Spleen (tissue), 11 donors: ENCODE measurements at regions not wholly inside any gene's neighbourhood (a gene's known extent, or its start where the extent isn't known, plus 50 kb on each side); places are given as distances from the start of the nearest gene placed in this dataset.

Experiments used
- DNase-seq: peaks from one replicate; pipeline ENCODE4 v3.0.0-alpha.2; 2020
- H3K27ac ChIP-seq, 8 donors: fragments of 200-600 bp; sonication (generic) in 7 of 8; 1 replicate in 4 of 8; 2 replicates in 4 of 8; pipeline versions ENCODE4 v1.5.0 to v1.8.0; 2016 to 2021; ENCODE audit warnings: inconsistent platforms in 4 of 8, mild to moderate bottlenecking in 4 of 8, moderate library complexity in 1 of 8
- H3K27me3 ChIP-seq, 7 donors: fragments of 200-600 bp; sonication (generic) in 6 of 7; replicated peaks in 1 of 7; 1 replicate in 4 of 7; 2 replicates in 3 of 7; pipeline versions ENCODE4 v1.5.0 to v1.8.0; 2016 to 2021; ENCODE audit warnings: inconsistent platforms in 3 of 7, mild to moderate bottlenecking in 1 of 7
- H3K36me3 ChIP-seq, 6 donors: fragments of 200-600 bp; sonication (generic) in 5 of 6; 1 replicate in 4 of 6; 2 replicates in 2 of 6; pipeline versions ENCODE4 v1.5.0 to v1.8.0; 2016 to 2021; ENCODE audit warnings: inconsistent platforms in 2 of 6
- H3K4me1 ChIP-seq, 6 donors: fragments of 200-600 bp; sonication (generic) in 5 of 6; 1 replicate in 3 of 6; 2 replicates in 3 of 6; pipeline versions ENCODE4 v1.5.0 to v1.8.0; 2016 to 2021; ENCODE audit warnings: inconsistent platforms in 3 of 6
- H3K4me3 ChIP-seq, 8 donors: fragments of 200-600 bp; sonication (generic) in 7 of 8; 1 replicate in 4 of 8; 2 replicates in 4 of 8; pipeline versions ENCODE4 v1.5.0 to v1.8.0; 2016 to 2021; ENCODE audit warnings: inconsistent platforms in 4 of 8, mild to moderate bottlenecking in 4 of 8, moderate library complexity in 2 of 8
- H3K9me3 ChIP-seq, 8 donors: fragments of 200-600 bp; sonication (generic) in 7 of 8; 1 replicate in 4 of 8; 2 replicates in 4 of 8; pipeline versions ENCODE4 v1.5.0 to v1.8.0; 2016 to 2021; ENCODE audit warnings: inconsistent platforms in 4 of 8
- POLR2A ChIP-seq, 3 donors: fragments of 450-650 bp; IDR thresholded peaks; one replicate each; pipeline ENCODE4 v1.5.1; 2017; ENCODE audit warnings: antibody characterized with exemption in 3 of 3, mild to moderate bottlenecking in 1 of 3
- POLR2AphosphoS5 ChIP-seq, 3 donors: sonication (generic); formaldehyde crosslinking; IDR thresholded peaks; one replicate each; pipeline ENCODE4 v1.5.1; 2017; ENCODE audit warnings: antibody characterized with exemption in 3 of 3
- WGBS, 5 donors: extraction: QIAGEN DNeasy Blood & Tissue Kit in 3 of 5; methylation state at CpG; one replicate each; pipeline versions ENCODE4 v1.1.5 to v1.1.7; 2013 to 2018; 5-methylcytosine and 5-hydroxymethylcytosine counted together
- intact Hi-C: fragments of 100-400 bp; cut with DNase I; formaldehyde crosslinking; loops from one replicate; pipeline ENCODE4 v1.15.0; 2023; ENCODE audit warnings: low total_unique reads
- TF ChIP-seq, protein P1 (sequence below), 11 experiments: fragments of 200-600 bp in 7 of 11; fragments of 450-650 bp in 4 of 11; sonication (generic) in 4 of 11; IDR thresholded peaks in 8 of 11; conservative IDR thresholded peaks in 3 of 11; 1 replicate in 7 of 11; 2 replicates in 4 of 11; pipeline versions ENCODE4 v1.4.0 to v1.8.0; 2016 to 2021; ENCODE audit warnings: antibody characterized with exemption in 11 of 11, inconsistent platforms in 4 of 11, mild to moderate bottlenecking in 1 of 11
- donor health status: healthy with polysubstance abuse.
- donor health status: DM: no; HTN: no; CAD: no; lungs with moderate emphysema.
- donor health status: DM: no; HTN: no; CAD: no.
- donor health status: Bipolar disorder and iron deficiency.
- donor health status: healthy.
- donor health status: DM: no; HTN: no; CAD: no.
- donor health status: DM: yes; HTN: yes; CAD: no.

DNA sequence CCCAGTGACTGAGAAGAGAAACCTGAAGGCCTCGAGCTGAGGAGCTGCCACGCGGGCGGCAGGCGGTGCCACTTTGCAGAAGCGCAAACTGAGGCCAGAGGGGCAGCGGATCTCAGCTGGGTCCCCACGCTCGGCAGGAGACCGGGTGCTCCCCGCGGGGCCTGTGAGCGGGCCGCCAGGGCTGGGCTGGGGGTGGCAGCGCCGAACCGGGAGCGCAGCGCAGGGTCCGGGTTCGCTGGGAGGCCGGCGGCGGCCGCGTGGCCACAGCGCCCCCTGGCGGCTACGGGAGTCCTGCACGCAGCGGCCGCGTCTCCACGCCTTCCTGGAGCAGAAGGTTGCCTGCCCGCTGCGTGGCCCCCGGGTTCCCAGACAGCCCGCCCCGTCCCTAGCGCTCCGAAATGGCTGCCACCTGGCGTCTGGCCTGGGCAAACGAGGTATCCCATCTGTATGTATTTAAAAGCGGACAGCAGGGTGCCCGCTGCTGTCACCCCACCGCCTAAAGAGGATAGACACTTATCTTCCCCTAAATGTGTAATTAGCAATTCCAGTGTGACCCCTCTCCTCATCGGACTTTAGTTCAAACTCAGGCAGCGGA lies 96.1 kb upstream of the CDH5 start:
- TF ChIP-seq, protein P1, sequence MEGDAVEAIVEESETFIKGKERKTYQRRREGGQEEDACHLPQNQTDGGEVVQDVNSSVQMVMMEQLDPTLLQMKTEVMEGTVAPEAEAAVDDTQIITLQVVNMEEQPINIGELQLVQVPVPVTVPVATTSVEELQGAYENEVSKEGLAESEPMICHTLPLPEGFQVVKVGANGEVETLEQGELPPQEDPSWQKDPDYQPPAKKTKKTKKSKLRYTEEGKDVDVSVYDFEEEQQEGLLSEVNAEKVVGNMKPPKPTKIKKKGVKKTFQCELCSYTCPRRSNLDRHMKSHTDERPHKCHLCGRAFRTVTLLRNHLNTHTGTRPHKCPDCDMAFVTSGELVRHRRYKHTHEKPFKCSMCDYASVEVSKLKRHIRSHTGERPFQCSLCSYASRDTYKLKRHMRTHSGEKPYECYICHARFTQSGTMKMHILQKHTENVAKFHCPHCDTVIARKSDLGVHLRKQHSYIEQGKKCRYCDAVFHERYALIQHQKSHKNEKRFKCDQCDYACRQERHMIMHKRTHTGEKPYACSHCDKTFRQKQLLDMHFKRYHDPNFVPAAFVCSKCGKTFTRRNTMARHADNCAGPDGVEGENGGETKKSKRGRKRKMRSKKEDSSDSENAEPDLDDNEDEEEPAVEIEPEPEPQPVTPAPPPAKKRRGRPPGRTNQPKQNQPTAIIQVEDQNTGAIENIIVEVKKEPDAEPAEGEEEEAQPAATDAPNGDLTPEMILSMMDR (IDR thresholded peaks at IDR 0.05 in 8 of 11, conservative IDR thresholded peaks at IDR 0.05 in 3 of 11), result peak; percentile 47 to 97 (median 93)
- TF ChIP-seq POLR2AphosphoS5 (IDR thresholded peaks at IDR 0.05), result peak in 2 of 3 donors; percentile 44 to 45
- TF ChIP-seq POLR2A (IDR thresholded peaks at IDR 0.05), result no peak
- Histone ChIP-seq H3K4me3 (peak overlapping the region in 4 of 8 donors; percentile 24 to 60 (median 28)), H3K27me3 (peaks cover 0 to 66% (median 8%) of the 10 kb centered on the region in 7 donors), H3K27ac (peak overlapping the region in 7 of 8 donors; percentile 25 to 75 (median 65)), H3K36me3 (no peaks in the 10 kb centered on the region), H3K4me1 (peaks cover 0 to 34% (median 12%) of the 10 kb centered on the region in 6 donors), H3K9me3 (no peaks in the 10 kb centered on the region)
- intact Hi-C loops, result loop anchor here (5.0 kb wide), 1 partner anchor 398 kb away; no protein-coding TSS in a partner anchor
- WGBS, 5 donors, result 11 to 34% (median 13%) methylated on average over 13 to 48 of the region's 48 CpGs
- DNase-seq, result peak; percentile 94

DNA sequence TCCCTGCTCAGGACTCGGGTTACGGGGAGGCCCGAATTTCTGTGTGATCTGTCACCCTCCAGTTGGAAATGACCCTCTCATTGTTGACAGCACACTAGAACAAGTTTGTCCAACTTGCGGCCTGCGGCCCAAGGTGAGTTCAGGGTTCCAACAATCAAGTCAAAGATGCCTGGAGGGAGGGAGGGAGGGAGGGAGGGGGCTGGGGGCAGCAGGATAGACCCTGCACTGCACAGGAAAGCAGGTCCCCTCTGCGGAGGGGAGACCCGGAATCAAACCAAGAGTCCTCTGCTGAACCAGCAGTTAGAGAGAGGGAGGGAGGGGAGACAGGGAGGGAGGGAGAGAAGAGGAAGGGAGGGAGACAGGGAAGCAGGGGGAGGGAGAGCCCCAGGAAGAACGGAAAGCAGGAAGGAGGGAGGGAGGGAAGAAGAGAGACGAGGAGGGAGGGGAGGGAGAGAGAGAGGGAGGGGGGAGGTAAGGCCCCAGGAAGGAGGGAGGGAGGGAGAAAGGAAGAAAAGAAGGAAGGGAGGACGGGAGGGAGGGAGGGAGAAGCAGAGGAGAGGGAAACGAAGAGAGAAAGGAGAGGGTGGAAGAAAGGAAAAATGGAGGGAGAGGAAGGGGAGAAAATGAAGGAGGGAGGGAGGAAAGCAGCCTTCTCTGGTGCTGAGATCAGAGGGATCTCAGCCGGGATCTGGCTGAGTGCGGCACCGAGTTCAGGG lies 96.7 kb upstream of the CDH5 start:
- Histone ChIP-seq H3K27me3 (peaks cover 0 to 72% (median 8%) of the 10 kb centered on the region in 7 donors), H3K4me3 (peak overlapping the region in 4 of 8 donors; percentile 24 to 60 (median 28)), H3K4me1 (peaks cover 0 to 34% (median 12%) of the 10 kb centered on the region in 6 donors), H3K9me3 (no peaks in the 10 kb centered on the region), H3K27ac (peak overlapping the region in 7 of 8 donors; percentile 25 to 75 (median 65)), H3K36me3 (no peaks in the 10 kb centered on the region)
- intact Hi-C loops, result loop anchor here (5.0 kb wide), 1 partner anchor 397 kb away; no protein-coding TSS in a partner anchor
- WGBS, 5 donors, result 45 to 57% (median 51%) methylated on average over 14 of the region's 14 CpGs
- DNase-seq, result no peak
- TF ChIP-seq POLR2AphosphoS5 (IDR thresholded peaks at IDR 0.05) (no peak), POLR2A (IDR thresholded peaks at IDR 0.05) (no peak)
- TF ChIP-seq, protein P1 (IDR thresholded peaks at IDR 0.05 in 8 of 11, conservative IDR thresholded peaks at IDR 0.05 in 3 of 11), result no peak

DNA sequence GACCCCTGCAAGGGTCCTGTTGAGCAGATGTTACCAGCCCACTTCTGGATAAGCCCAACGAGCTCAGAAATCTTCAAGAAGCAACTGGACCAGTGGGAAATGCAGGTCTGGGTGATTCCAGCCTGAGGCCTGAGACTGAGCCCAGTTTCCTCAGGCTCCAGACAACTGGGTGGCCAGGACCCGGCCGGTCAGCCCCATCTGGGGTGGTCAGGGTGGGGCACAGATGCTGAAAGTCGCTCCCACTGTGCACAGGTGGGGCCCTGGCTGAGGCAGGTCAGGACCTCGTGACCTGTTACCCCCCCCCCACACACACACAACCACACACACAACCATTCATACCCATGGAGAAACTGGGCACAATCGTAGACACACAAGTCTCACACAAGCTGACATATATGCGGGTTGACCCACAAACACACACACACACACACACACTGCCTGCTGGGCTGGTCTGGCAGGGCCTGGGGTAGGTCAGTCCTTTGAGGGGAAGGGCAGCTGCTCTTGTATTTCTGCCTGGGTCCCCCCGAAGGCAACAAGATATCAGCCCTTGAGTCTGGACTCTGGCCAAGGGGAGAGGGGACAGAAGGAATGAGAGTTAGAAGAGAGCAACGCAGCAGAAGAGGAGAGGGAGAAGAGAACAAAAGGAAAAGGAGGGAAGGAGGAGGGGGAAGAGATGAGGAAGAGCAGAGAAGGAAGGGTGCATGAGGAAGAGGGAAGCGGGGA lies 99.0 kb upstream of the CDH5 start:
- H3K9me3 ChIP-seq, result no peaks in the 10 kb centered on the region
- intact Hi-C loops, result no loop called here
- DNase-seq, result no peak
- no peaks in the 10 kb centered on the region for H3K36me3 ChIP-seq
- H3K27me3 ChIP-seq, result peaks cover 0 to 66% (median 8%) of the 10 kb centered on the region in 7 donors
- 73 to 86% (median 82%) methylated on average over 9 to 10 of the region's 10 CpGs for WGBS, 5 donors
- no peak overlapping the region for H3K4me3 ChIP-seq
- H3K27ac ChIP-seq, result peak overlapping the region in 1 of 8 donors; percentile 5
- H3K4me1 ChIP-seq, result peaks cover 0 to 33% (median 12%) of the 10 kb centered on the region in 6 donors
- no peak for TF ChIP-seq POLR2AphosphoS5 (IDR thresholded peaks at IDR 0.05)

DNA sequence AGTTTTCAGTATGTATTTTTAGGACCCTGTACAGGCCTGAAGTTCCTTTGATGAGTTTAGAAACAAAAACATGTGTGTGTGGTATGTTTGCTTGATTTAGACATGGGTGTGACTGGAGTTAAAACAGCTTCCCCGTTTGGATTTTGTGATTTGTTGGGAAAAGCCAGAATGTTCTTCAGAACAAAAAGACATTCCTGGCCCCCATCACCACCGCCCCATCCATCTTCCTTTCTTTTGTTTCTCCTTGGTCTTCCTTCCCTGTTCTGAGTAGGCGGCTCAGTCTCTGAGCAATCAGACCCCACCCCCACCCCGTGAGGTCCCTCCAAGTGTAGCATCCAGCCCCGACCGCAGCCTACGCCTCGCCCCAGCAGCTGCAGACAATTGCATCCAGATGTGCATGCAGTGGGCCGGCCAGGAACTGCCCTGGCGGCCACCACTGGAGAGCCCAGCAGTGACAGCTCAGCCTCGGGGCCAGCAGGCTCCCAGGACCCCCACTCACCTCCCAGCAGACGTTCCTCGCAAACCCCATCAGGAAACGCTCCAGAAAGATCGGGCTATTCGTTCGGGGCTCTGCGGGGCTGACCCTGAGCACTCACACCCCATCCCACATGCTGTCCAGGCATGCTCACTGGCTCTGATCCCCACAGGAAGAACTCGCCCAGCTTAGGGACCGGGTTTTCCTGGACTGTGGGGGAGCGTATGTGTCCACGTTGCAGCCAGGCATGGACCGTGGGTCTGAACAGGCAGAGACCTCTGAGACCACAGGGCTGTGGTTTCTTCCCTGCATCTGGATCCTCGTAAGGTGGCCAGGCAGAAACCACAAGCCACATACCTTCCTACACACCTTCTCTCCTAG lies 99.8 kb upstream of the CDH5 start:
- H3K9me3 ChIP-seq, result no peaks in the 10 kb centered on the region
- DNase-seq, result no peak
- intact Hi-C loops, result no loop called here
- no peak overlapping the region for H3K4me3 ChIP-seq
- H3K27ac ChIP-seq, result peak overlapping the region in 2 of 8 donors; percentile 5 to 11
- TF ChIP-seq, protein P1 (IDR thresholded peaks at IDR 0.05 in 8 of 11, conservative IDR thresholded peaks at IDR 0.05 in 3 of 11), result no peak
- TF ChIP-seq POLR2AphosphoS5 (IDR thresholded peaks at IDR 0.05) (no peak), POLR2A (IDR thresholded peaks at IDR 0.05) (no peak)
- H3K36me3 ChIP-seq, result no peaks in the 10 kb centered on the region
- 10 to 33% (median 20%) methylated on average over 16 to 24 of the region's 24 CpGs for WGBS, 5 donors
- H3K4me1 ChIP-seq, result peaks cover 0 to 33% (median 14%) of the 10 kb centered on the region in 6 donors
- peaks cover 0 to 58% (median 8%) of the 10 kb centered on the region in 7 donors for H3K27me3 ChIP-seq
